ENCODE measurements at regions not wholly inside any gene's neighbourhood (a gene's known extent, or its start where the extent isn't known, plus 50 kb on each side); places are given as distances from the start of the nearest gene placed in this dataset.

GRCh38 chr9:12463641-12464040 is 229.5 kb upstream of the TYRP1 start:
- TF ChIP-seq CTCF (IDR thresholded peaks at IDR 0.05) (no peak), POLR2A (IDR thresholded peaks at IDR 0.05) (no peak)

Data from body of pancreas (tissue), 4 donors.